Urothelium cell line (cell line): ENCODE measurements at regions not wholly inside any gene's neighbourhood (a gene's known extent, or its start where the extent isn't known, plus 50 kb on each side); places are given as distances from the start of the nearest gene placed in this dataset.
"Not testable (repeated sequence)": the region's sequence is repeated elsewhere in the genome, so short reads cannot be mapped to it uniquely, and the experiment has no call there.

Experiments
- DNase-seq: peaks from one replicate; pipeline ENCODE4 v3.0.0; 2011; ENCODE audit warnings: low spot score, mixed read lengths
- FAIRE-seq: peaks from 2 replicates; lab custom pipeline; 2011; peaks lifted over from hg19 to GRCh38; lab: Jason Lieb, UNC

DNA sequence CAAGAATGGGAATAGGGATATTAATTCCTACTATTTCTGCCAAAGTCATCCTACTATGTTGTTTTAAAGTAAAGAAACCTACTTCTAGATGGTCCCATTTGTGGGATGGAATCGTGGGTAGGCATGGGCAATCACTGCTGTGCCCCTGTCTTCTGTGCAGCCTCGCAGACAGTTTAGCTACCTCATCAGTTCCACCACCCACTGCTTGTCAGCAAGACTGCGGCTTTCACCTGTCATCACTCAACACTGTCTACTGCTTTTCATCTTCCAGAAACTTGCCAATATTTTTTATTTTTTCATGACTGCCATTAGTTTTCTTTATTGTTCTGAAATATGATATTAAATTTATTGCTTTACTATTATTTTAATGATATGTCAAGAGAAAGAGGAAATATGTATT, 368.1 kb upstream of the KYNU start:
- DNase-seq (no peak), FAIRE-seq (no peak)

DNA sequence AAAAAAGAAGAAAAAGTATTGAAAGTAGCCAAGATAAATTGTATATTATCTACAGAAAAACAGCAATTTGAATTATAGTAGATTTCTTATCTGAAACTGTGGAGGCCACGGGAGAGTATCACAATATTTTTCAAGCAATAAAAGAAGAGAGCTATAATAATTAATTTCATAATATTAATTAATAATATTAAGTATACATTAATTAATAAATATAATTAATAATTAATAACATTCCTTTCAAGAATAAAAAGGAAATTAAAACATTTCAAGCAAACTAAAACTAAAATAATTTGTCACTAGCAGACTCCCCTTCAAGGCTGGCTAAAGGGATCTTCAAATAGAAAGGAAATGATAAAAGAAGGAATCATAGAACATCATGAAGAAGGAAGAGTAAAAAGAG, 372.7 kb upstream of the KYNU start:
- FAIRE-seq: no peak
- no peak for DNase-seq

DNA sequence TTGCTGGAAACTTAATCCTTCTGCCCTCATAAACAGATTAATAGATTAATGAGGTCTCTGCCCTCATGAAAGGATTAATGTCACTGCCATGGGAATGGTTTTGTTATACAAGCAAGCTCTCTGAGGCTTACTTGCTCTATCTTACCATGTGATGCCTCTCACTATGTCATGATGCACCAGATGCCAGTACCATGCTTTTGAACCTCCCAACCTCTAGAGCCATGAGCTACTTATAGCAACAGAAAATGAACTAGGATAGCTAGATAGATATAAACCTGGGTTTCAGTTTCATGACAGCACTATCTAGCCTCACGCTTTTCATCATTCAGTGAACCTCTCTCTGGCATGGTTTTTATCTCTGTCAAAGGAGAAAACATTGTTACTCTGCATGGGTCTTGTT, 371.6 kb upstream of the LRP1B start:
- FAIRE-seq (no peak), DNase-seq (no peak)

DNA sequence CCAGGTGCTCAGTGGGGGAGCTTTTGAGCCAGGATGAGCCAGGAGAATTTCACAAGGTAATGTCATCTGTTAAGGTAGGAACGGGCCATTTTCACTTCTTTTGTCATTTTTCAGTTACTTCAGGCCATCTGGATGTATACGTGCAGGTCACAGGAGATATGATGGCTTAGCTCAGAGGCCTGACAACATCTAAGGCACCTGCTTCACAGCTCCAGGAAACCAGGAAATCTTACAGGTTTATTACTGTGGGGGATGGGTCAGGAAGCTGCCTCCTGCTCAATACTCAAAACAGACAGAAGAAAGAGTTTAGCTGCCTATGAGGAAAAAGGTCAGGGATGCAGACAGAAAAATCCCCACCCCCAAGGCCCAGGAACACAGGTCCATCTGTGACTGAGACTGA, 364.3 kb upstream of the LRP1B start:
- no peak for DNase-seq
- FAIRE-seq: no peak

DNA sequence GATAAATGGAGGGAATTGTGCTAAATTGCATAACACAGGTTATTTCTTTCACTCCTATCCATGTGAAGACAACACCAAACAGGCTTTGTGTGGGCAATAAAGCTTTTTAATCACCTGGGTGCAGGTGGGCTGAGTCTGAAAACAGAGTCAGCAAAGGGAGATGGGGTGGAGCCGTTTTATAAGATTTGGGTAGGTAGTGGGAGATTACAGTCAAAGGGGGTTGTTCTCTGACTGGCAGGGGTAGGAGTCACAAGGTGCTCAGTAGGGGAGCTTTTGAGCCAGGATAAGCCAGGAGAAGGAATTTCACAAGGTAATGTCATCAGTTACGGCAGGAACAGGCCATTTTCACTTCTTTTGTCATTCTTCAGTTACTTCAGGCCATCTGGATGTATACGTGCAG, 358.8 kb upstream of the LRP1B start:
- DNase-seq: not testable (repeated sequence)

DNA sequence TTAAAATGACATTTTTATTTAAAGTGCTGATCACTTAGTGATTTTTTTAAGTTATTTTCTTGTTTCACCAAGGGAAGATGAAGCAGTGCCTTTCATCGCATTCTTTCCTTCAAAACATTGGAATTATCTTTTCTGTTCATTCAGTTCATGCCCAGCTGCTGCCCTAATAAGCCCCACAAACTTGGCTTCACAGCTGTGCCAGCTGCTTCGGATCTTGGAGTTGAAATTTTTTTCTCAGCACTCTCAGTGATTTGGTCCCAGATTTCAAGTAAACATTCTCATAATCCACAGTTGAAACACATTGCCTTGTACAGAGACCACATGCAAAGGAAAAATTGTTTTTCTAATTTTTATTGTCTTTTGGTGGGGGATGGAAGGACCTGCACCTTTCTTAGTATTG, 353.3 kb upstream of the LRP1B start:
- DNase-seq: no peak
- no peak for FAIRE-seq

More for the DNA sequence above, 358.8 kb upstream of the LRP1B start:
- FAIRE-seq: not testable (repeated sequence)

DNA sequence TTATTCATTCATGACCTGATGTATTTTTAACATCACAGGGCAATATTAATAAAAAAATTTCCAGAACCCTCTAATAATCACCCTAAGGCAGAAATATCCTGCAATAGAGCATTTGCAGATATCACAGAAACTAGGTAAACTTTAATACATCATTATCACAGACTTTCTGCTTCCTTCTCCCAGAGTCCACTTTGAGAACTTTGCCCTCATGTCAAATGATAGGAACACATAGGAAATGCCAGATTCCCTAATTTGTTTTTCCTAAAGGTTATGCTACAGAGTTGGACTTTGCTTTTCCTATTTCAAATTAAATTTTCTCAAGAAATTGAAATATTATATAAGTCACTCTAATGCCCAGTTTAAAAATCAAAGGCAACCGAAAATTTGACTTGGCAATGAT, 352.8 kb upstream of the LRP1B start:
- DNase-seq: no peak
- FAIRE-seq: no peak

DNA sequence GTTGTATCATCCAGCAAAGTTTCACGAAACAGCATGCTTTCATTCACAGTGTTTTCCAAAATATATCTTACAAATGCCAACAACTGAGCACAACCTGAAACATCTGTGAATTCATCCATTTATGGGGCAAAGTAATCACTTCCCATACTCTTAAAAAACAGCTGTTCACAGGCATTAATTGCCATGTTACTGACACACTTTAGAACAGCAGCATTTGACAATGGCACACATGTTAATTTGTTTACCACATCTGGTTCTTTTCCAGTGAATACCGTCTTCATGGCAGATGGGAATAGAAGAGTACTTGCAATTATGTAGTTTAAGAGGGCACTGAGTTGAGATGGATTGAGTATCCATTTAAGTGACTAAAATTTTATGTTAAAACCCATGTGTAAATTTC, 347.4 kb upstream of the LRP1B start:
- FAIRE-seq (no peak), DNase-seq (no peak)

DNA sequence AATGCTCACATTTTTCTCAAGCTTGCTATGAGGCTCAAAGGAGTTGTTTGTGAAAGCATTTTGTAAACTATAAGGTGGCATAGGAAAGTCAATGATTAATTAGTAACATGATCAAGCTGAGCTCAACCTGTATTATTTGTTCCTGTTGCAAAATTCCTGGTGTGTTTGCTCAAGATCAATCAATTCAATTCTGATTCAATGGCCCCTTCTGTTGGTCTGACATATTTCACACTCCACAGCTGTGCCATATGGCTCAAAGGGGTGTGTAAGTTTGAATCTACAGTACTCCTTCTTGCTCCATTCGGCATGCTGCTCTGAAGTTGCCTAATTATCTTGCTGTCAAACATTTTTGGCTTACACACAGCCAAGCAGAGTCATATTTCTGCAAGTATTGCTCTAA, 341.6 kb upstream of the LRP1B start:
- FAIRE-seq: no peak
- DNase-seq: no peak

DNA sequence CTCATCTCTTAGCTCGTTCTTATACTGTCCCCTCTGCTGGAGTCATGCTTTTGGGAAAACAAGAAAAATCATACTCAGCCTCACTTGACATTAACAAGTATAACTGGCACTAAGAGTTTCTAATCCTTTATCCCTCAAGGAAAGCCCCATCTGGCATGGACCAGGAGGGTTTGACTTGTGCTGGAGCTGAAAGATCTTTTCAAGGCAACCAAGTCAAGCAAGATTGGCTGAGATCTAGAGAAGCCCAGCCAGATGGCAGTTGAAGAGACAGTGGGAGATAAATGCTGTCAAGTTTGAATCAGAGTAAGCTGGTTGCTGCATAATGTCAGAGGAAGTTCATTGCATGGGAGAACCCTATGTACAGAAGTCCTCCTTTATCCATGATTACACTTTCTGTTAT, 336.5 kb upstream of the LRP1B start:
- DNase-seq: no peak
- no peak for FAIRE-seq

DNA sequence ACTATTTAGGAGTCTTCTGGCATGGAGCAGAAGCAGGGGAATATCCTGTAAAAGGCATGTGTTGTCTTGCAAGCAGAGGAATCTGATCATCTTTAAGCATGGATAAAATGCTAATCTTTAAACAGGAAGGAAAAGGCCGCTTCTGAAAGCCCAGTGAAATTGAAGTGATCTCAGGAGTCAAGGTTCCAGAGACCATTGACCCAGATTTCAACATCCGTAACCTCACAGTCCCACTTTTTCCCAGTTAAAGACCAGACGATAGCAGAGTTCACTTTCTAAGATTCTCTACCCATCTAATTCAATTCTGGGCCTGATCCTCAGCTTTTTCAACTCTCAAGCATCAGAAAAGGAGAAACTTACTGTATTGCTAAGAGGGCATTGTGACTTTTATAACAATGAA, 332.2 kb upstream of the LRP1B start:
- DNase-seq: no peak
- no peak for FAIRE-seq

DNA sequence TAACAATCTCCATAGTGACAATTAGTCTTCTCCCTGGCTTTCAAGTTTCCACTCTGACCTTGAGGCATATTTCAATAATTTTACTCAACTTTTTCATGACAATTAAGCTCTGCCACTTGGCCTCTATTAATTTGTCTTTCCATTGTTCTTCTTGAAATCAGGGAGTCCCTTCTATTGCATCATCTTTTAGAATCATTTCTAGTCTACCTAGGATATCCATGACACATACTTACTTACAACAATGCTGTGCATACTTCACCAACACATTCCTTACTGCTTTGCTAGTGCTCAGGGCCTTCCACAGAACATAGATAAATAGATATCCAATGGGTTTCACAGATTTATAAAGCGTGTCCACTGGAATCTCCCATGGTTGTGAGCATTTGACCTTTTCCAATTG, 331.5 kb upstream of the LRP1B start:
- DNase-seq (no peak), FAIRE-seq (no peak)

DNA sequence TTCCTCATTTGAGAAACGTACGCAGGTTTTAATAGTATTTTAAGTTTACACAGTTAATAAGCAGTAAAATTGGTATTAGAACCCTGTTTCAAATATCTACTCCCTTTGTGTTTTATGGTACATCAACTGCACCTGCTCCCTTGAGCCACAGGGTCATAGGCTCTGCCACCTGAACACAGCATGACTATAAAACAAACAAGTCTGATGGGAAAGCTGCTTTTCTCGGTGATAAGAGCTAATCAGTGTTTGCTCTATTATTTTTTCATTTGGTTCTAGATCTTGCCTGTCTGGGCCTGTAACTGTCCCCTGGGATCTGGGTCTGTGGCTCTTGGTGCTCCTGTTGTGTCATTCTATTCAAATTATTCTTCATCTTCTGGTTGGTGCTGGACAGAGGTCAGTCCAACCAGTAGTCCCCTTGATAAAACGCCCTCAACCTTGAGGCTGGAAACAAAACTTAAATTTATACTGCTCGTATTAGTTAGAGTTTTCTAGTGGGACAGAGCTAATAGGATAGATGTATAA, 314.8 kb upstream of the LRP1B start:
- DNase-seq (no peak), FAIRE-seq (no peak)

DNA sequence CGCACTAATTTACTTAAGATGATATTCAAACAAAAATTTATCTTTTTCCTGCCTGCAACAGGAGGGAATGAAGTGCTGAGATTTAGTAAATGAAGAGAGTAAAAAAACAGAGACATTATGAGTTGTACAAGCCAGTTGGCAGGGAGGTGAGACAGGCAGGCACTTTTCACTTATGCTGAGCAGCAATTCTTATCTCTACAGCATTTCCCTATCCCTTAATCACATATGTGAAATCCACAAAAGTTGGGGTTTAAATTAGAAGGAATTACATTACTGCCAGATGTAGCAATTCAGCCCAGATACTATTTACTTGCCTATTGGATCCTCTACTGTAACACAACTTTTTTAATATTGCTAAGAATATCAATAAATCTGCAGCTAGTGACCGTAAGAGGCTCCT, 314.2 kb upstream of the LRP1B start:
- DNase-seq (no peak), FAIRE-seq (no peak)

DNA sequence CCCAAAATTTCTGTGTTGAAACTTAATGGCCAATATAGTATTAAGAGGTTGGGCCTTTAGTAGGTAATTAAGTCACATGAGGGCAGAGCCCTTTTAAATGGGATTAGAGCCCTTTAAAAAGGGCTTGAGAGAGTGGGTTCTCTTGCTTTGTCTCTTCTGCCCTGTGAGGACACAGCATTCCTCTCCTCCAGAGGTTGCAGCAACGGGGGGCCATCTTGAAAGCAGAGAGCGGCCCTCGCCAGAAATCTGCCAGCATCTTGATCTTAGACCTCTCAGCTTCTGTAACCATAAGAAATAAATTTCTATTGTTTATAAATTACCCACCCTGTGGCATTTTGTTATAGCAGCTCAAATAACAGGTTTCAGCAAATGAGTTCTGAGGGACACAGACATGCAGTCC, 305.0 kb upstream of the LRP1B start:
- FAIRE-seq (no peak), DNase-seq (no peak)

DNA sequence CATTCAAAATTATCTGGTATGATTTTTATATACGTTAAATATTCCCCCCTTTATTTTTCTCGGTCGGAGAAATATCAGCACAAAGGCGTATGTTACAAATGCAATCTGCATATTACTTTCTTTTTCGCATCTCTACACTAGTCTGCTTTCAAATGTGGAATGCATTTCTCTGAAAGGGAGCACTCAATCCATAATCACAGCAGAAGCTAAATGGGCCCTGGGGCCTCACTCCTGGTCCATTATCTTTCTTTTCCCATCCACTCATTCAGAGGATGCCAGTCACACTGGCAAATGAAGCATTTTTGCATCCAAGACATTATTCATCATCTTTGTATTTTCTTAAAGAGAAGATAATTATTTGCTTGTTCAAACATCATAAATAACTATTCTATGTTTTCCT, 295.2 kb upstream of the LRP1B start:
- FAIRE-seq (no peak), DNase-seq (no peak)

DNA sequence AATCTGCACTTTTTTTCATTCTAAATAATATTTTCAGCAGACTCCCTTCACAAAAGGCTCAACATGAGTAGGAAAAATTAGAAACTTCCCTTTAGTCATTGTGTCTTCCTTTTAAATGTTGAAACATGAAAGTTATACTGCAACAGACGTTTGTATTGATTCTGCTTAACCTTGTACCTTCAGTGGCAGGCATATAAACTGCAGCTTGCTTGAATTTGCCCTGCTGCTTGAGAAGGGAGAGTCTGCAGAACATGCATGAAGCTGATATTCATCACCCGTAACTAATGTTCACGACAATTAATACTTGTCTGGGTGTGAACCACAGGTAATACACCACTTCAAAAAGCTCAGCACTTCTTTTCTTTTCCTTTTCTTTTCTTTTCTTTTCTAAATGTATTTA, 294.7 kb upstream of the LRP1B start:
- no peak for DNase-seq
- FAIRE-seq: no peak

DNA sequence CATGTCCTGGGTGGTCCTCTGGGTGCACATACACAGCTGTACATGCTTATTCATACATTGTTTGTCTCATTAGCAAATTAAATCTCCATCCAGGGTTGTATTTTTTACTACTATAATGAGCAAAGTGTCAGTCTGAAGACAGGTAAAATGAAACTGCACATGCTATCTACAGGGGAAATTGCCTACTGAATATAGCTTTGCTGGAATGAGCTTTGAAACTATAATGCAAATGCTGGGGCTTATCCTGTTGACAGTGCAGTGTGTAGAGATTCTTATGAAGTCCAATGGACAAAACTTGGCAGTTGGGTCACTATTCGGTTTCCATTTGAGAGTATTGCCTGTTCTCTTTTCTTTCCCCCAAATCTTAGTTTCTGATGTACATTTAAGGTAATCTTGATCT, 292.8 kb upstream of the LRP1B start:
- no peak for DNase-seq
- no peak for FAIRE-seq

DNA sequence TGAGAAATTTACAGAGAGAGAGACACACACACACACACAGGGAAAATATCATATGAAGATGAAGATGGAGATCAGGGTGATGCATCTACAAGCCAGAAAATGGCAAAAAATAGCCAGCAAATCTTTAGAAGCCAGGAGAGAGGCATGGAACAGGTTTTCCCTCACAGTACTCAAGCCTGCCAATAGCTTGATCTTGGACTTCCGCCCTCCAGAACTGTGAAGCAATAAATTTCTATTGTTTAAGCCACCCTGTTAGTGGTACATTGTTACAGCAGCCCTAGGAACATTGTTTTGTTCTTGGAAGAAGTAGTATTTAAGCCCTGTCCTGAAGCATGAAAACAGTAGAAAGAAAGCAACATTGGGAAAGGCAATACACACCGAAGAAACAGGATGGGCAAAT, 292.0 kb upstream of the LRP1B start:
- DNase-seq (no peak), FAIRE-seq (no peak)

DNA sequence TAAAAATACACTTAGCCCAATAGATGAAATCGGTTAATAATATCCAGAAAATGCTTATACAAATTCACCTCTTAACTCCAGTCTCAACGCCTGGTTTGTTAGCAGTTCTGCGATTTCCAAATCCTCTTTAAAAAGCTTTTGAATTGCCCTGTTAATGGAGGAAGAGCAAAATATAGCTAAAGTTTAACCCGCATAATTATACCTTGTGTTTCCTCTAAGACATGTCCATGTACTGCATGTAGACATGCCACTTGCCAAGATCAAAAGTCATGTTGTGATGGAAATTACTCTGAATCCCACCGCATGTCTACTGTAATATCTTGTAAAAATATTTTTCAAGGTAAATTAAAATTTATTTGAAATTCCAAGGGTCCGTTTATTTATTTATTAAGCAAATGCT, 291.2 kb upstream of the LRP1B start:
- FAIRE-seq (no peak), DNase-seq (no peak)

DNA sequence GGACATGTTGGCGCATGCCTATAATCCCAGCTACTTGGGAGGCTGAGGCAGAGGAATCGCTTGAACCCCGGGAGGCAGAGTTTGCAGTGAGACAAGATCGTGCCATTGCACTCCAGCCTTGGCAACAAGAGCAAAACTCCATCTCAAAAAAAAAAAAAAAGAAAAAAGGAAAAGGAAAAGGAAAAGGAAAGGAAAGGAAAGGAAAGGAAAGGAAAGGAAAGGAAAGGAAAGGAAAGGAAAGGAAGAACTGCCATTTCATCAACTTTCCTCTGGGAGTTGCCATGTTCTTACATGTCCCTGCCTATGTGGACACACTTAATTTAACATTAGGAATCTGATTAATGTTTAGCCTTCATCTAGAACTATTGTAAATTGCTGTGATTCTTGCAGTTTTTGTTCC, 287.9 kb upstream of the LRP1B start:
- DNase-seq, FAIRE-seq: not testable (repeated sequence)

DNA sequence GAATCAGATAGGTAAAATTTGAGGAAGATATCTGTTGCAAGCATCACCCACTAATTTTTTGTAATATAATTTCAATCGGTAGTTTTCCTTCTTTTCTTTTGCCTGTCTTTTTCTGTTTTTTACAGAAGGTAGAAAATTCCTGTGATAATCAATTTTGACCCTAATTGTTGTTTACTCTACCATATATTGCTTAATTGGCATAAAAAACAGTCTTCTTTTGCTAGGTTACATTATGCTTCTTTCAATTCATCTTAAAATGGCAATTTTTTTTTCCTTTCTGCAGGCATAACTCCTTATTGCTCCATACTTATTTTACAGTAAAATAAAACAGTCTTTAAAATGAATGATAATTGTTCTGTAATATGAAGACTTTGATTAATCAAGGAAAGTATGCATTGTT, 286.2 kb upstream of the LRP1B start:
- FAIRE-seq: no peak
- DNase-seq: no peak

DNA sequence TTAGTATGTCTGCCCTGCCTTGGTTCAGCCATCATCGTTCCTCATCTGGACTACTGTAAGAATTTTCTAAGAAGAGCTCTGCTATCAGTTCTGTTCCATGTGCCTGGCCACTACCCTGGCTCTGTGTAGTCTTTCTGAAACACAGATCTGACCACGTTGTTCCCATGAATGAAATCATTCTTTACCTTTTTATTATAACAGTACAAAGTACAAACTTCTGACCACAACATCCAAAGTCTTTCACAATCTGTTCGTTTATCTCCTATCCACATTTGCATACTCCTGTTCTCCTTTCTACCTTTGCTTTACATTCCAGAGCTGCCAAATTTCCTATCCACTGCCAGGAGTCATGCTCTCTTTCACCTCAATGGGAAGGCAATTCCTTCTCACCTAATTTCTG, 284.6 kb upstream of the LRP1B start:
- FAIRE-seq (no peak), DNase-seq (no peak)

DNA sequence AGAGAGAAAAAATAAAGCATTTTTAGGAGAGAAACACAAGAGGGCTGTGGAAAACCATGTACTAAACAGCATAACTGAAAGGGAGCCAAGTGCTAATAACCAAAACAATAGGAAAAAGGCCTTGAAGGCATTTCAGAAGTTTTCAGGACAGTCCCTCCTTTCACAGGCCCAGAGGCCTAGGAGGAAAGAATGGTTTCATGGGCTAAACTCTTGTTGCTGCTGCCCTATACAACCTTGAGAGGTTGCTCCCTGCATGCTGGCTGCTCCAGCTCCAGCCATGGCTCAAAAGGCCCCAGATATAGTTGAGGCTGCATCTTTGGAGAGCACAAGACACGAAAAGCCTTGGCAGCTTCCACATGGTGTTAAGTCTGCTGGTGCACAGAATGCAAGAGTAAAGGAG, 267.4 kb upstream of the LRP1B start:
- no peak for FAIRE-seq
- no peak for DNase-seq
